Gastroesophageal sphincter (tissue), 3 donors: ENCODE measurements at regions not wholly inside any gene's neighbourhood (a gene's known extent, or its start where the extent isn't known, plus 50 kb on each side); places are given as distances from the start of the nearest gene placed in this dataset.

ENCODE experiments used
- CTCF ChIP-seq, 4 experiments: fragments of 200-600 bp in 2 of 4; fragments of 450-650 bp in 2 of 4; sonication (generic) in 1 of 4; IDR thresholded peaks; one replicate each; pipeline ENCODE4 v1.5.1; 2017 to 2019; ENCODE audit warnings: antibody characterized with exemption in 4 of 4, mild to moderate bottlenecking in 2 of 4, moderate library complexity in 2 of 4
- POLR2AphosphoS5 ChIP-seq: sonication (generic); formaldehyde crosslinking; IDR thresholded peaks from one replicate; pipeline ENCODE4 v1.6.1; 2017; ENCODE audit warnings: antibody characterized with exemption

DNA sequence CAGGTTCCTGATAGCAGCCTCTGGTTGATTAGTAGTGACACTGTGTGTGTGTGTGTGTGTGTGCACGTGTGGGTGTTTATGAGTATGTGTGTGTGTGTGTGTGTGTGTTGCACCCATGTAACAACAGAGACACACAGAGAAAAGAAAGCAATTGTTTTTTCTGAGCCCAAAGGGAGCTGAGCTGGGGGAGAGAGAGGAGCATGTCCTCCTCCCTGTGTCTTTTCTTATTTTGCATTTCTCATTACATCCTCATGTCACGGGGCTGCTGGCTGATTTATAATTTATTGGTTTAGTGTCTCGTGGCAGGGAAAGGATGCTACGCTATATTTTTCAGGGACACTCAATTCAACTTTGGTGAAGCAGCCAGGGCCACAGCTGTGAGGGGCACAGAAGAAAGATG lies 511.4 kb downstream of the BCOR start:
- TF ChIP-seq POLR2AphosphoS5 (no peak), CTCF (IDR thresholded peaks at IDR 0.05) (no peak)
